ENCODE measurements at regions not wholly inside any gene's neighbourhood (a gene's known extent, or its start where the extent isn't known, plus 50 kb on each side); places are given as distances from the start of the nearest gene placed in this dataset.

- no peaks in the 10 kb centered on the region for H3K36me3 ChIP-seq (ENCODE audit: control insufficient read depth in 1 of 2, insufficient read depth in 2 of 2, low read depth in 1 of 2, low read length in 2 of 2)
- H3K4ac ChIP-seq (ENCODE audit: low read depth in 1 of 2, low read length in 2 of 2) = no peak overlapping the region
- no peak overlapping the region for H2BK5ac ChIP-seq (ENCODE audit: low read depth, low read length, poor library complexity, severe bottlenecking)
- no peaks in the 10 kb centered on the region for H3K27me3 ChIP-seq (ENCODE audit: control insufficient read depth in 1 of 2, insufficient read depth in 1 of 2, low read length in 2 of 2)
- no peak overlapping the region for H3K4me2 ChIP-seq (ENCODE audit: low read length, poor library complexity, severe bottlenecking)
- H3K9me3 ChIP-seq (ENCODE audit: control insufficient read depth, low read length) = no peaks in the 10 kb centered on the region
- no peak overlapping the region for H3K4me3 ChIP-seq (ENCODE audit: insufficient read depth in 1 of 2, low read depth in 1 of 2, low read length in 2 of 2)
- H3K9ac ChIP-seq (ENCODE audit: low read length) = no peak overlapping the region
- H2BK12ac ChIP-seq (ENCODE audit: low read length in 2 of 2) = no peak overlapping the region
- DNase-seq = no peak
- no peak overlapping the region for H3K14ac ChIP-seq (ENCODE audit: low read length in 2 of 2)
- H3K79me1 ChIP-seq (replicated peaks; ENCODE audit: low read length, poor library complexity, severe bottlenecking) = no peaks in the 10 kb centered on the region
- H2AK5ac ChIP-seq (ENCODE audit: low read length, severe bottlenecking) = no peak overlapping the region
- H4K91ac ChIP-seq (ENCODE audit: low read length) = no peak overlapping the region
- H3K27ac ChIP-seq (ENCODE audit: low read length, poor library complexity, severe bottlenecking) = no peak overlapping the region
- no peak overlapping the region for H3K23ac ChIP-seq (ENCODE audit: low read length in 2 of 2)
- no peaks in the 10 kb centered on the region for H3K4me1 ChIP-seq (ENCODE audit: control insufficient read depth, insufficient read depth, low read depth, low read length)
- WGBS = 94% methylated on average over 2 of the region's 2 CpGs
- H2BK15ac ChIP-seq (ENCODE audit: low read depth, poor library complexity, severe bottlenecking) = no peak overlapping the region
- H4K8ac ChIP-seq (ENCODE audit: low read length) = no peak overlapping the region
- no peak overlapping the region for H3K18ac ChIP-seq (ENCODE audit: low read depth in 1 of 2, low read length in 2 of 2)
- no peak overlapping the region for H2AFZ ChIP-seq (ENCODE audit: low read depth, low read length)
- H2BK120ac ChIP-seq (ENCODE audit: low read depth, low read length) = no peak overlapping the region
These were observed 92.3 kb upstream of the QRFPR start for GRCh38 chr4:121472937-121473721.

GRCh38 chr4:121464854-121465253 is 84.0 kb upstream of the QRFPR start:
- Histone ChIP-seq H3K4me2 (ENCODE audit: low read length, poor library complexity, severe bottlenecking) (peak overlapping the region; percentile 66), H4K8ac (ENCODE audit: low read length) (no peak overlapping the region), H3K4me3 (ENCODE audit: insufficient read depth in 1 of 2, low read depth in 1 of 2, low read length in 2 of 2) (no peak overlapping the region), H3K9me3 (ENCODE audit: control insufficient read depth, low read length) (no peaks in the 10 kb centered on the region), H3K36me3 (ENCODE audit: control insufficient read depth in 1 of 2, insufficient read depth in 2 of 2, low read depth in 1 of 2, low read length in 2 of 2) (no peaks in the 10 kb centered on the region), H3K9ac (ENCODE audit: low read length) (no peak overlapping the region), H3K27ac (ENCODE audit: low read length, poor library complexity, severe bottlenecking) (peak overlapping the region; percentile 80), H2BK12ac (ENCODE audit: low read length in 2 of 2) (no peak overlapping the region), H2AFZ (ENCODE audit: low read depth, low read length) (no peak overlapping the region), H3K23ac (ENCODE audit: low read length in 2 of 2) (no peak overlapping the region), H4K91ac (ENCODE audit: low read length) (no peak overlapping the region), H2BK15ac (ENCODE audit: low read depth, poor library complexity, severe bottlenecking) (no peak overlapping the region), H3K14ac (ENCODE audit: low read length in 2 of 2) (no peak overlapping the region), H3K4ac (ENCODE audit: low read depth in 1 of 2, low read length in 2 of 2) (no peak overlapping the region), H3K27me3 (ENCODE audit: control insufficient read depth in 1 of 2, insufficient read depth in 1 of 2, low read length in 2 of 2) (peaks cover 0 to 13% of the 10 kb centered on the region in 2 experiments), H2BK5ac (ENCODE audit: low read depth, low read length, poor library complexity, severe bottlenecking) (no peak overlapping the region), H3K18ac (ENCODE audit: low read depth in 1 of 2, low read length in 2 of 2) (no peak overlapping the region), H2BK120ac (ENCODE audit: low read depth, low read length) (no peak overlapping the region), H3K4me1 (ENCODE audit: control insufficient read depth, insufficient read depth, low read depth, low read length) (no peaks in the 10 kb centered on the region), H3K79me1 (replicated peaks; ENCODE audit: low read length, poor library complexity, severe bottlenecking) (no peaks in the 10 kb centered on the region), H2AK5ac (ENCODE audit: low read length, severe bottlenecking) (no peak overlapping the region)
- WGBS = 62% methylated on average over 2 of the region's 2 CpGs
- no peak for DNase-seq

GRCh38 chr4:121462660-121463261 is 81.9 kb upstream of the QRFPR start:
- no peak overlapping the region for H4K8ac ChIP-seq (ENCODE audit: low read length)
- no peak overlapping the region for H3K4ac ChIP-seq (ENCODE audit: low read depth in 1 of 2, low read length in 2 of 2)
- no peak overlapping the region for H2AK5ac ChIP-seq (ENCODE audit: low read length, severe bottlenecking)
- H2BK120ac ChIP-seq (ENCODE audit: low read depth, low read length) = no peak overlapping the region
- no peak overlapping the region for H4K91ac ChIP-seq (ENCODE audit: low read length)
- H2BK5ac ChIP-seq (ENCODE audit: low read depth, low read length, poor library complexity, severe bottlenecking) = no peak overlapping the region
- WGBS = 51% methylated on average over 4 of the region's 5 CpGs
- H2BK15ac ChIP-seq (ENCODE audit: low read depth, poor library complexity, severe bottlenecking) = no peak overlapping the region
- no peak overlapping the region for H2BK12ac ChIP-seq (ENCODE audit: low read length in 2 of 2)
- H3K9me3 ChIP-seq (ENCODE audit: control insufficient read depth, low read length) = no peaks in the 10 kb centered on the region
- no peak overlapping the region for H3K14ac ChIP-seq (ENCODE audit: low read length in 2 of 2)
- H3K27ac ChIP-seq (ENCODE audit: low read length, poor library complexity, severe bottlenecking) = no peak overlapping the region
- no peaks in the 10 kb centered on the region for H3K4me1 ChIP-seq (ENCODE audit: control insufficient read depth, insufficient read depth, low read depth, low read length)
- H2AFZ ChIP-seq (ENCODE audit: low read depth, low read length) = no peak overlapping the region
- H3K4me3 ChIP-seq (ENCODE audit: insufficient read depth in 1 of 2, low read depth in 1 of 2, low read length in 2 of 2) = no peak overlapping the region
- no peak overlapping the region for H3K4me2 ChIP-seq (ENCODE audit: low read length, poor library complexity, severe bottlenecking)
- H3K36me3 ChIP-seq (ENCODE audit: control insufficient read depth in 1 of 2, insufficient read depth in 2 of 2, low read depth in 1 of 2, low read length in 2 of 2) = no peaks in the 10 kb centered on the region
- no peak overlapping the region for H3K23ac ChIP-seq (ENCODE audit: low read length in 2 of 2)
- H3K79me1 ChIP-seq (replicated peaks; ENCODE audit: low read length, poor library complexity, severe bottlenecking) = no peaks in the 10 kb centered on the region
- H3K9ac ChIP-seq (ENCODE audit: low read length) = no peak overlapping the region
- peaks cover 0 to 24% of the 10 kb centered on the region in 2 experiments for H3K27me3 ChIP-seq (ENCODE audit: control insufficient read depth in 1 of 2, insufficient read depth in 1 of 2, low read length in 2 of 2)
- peak; percentile 62 for DNase-seq
- H3K18ac ChIP-seq (ENCODE audit: low read depth in 1 of 2, low read length in 2 of 2) = no peak overlapping the region

- Histone ChIP-seq H3K4ac (ENCODE audit: low read depth in 1 of 2, low read length in 2 of 2) (no peak overlapping the region), H3K4me2 (ENCODE audit: low read length, poor library complexity, severe bottlenecking) (no peak overlapping the region), H2BK120ac (ENCODE audit: low read depth, low read length) (no peak overlapping the region), H3K14ac (ENCODE audit: low read length in 2 of 2) (no peak overlapping the region), H3K79me1 (replicated peaks; ENCODE audit: low read length, poor library complexity, severe bottlenecking) (no peaks in the 10 kb centered on the region), H3K4me3 (ENCODE audit: insufficient read depth in 1 of 2, low read depth in 1 of 2, low read length in 2 of 2) (no peak overlapping the region), H2BK12ac (ENCODE audit: low read length in 2 of 2) (no peak overlapping the region), H3K27me3 (ENCODE audit: control insufficient read depth in 1 of 2, insufficient read depth in 1 of 2, low read length in 2 of 2) (peaks cover 0 to 54% of the 10 kb centered on the region in 2 experiments), H4K91ac (ENCODE audit: low read length) (no peak overlapping the region), H2AK5ac (ENCODE audit: low read length, severe bottlenecking) (no peak overlapping the region), H3K18ac (ENCODE audit: low read depth in 1 of 2, low read length in 2 of 2) (no peak overlapping the region), H2BK5ac (ENCODE audit: low read depth, low read length, poor library complexity, severe bottlenecking) (no peak overlapping the region), H3K23ac (ENCODE audit: low read length in 2 of 2) (no peak overlapping the region), H3K9ac (ENCODE audit: low read length) (no peak overlapping the region), H3K36me3 (ENCODE audit: control insufficient read depth in 1 of 2, insufficient read depth in 2 of 2, low read depth in 1 of 2, low read length in 2 of 2) (no peaks in the 10 kb centered on the region), H3K27ac (ENCODE audit: low read length, poor library complexity, severe bottlenecking) (no peak overlapping the region), H4K8ac (ENCODE audit: low read length) (no peak overlapping the region), H3K9me3 (ENCODE audit: control insufficient read depth, low read length) (no peaks in the 10 kb centered on the region), H2AFZ (ENCODE audit: low read depth, low read length) (no peak overlapping the region), H3K4me1 (ENCODE audit: control insufficient read depth, insufficient read depth, low read depth, low read length) (peaks cover 4% of the 10 kb centered on the region), H2BK15ac (ENCODE audit: low read depth, poor library complexity, severe bottlenecking) (no peak overlapping the region)
- 29% methylated on average over 1 of the region's 2 CpGs for WGBS
- no peak for DNase-seq
These were observed 78.2 kb upstream of the QRFPR start for GRCh38 chr4:121459026-121459425.

Data from mesenchymal stem cell (in vitro differentiated cells and primary cell).